ENCODE measurements at regions not wholly inside any gene's neighbourhood (a gene's known extent, or its start where the extent isn't known, plus 50 kb on each side); places are given as distances from the start of the nearest gene placed in this dataset.

DNA sequence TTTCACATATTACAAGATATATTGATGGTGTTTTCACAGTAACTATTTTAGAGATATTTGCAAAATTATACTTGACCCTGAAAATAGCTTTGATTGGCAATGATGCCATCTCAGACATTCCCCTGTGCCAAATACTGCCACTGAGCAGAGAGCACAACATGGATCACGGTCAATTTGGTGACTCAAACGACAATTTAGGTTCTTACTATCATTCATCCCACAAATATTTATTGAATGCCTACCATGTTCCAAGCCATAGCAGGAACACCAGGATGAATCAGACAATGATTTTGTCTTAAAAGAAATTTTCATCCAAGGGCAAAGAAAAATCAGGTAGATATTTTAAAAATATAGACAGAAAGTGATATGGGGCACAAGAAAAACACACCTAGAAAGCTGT, 153.2 kb upstream of the ADO start:
- TF ChIP-seq, protein P1, sequence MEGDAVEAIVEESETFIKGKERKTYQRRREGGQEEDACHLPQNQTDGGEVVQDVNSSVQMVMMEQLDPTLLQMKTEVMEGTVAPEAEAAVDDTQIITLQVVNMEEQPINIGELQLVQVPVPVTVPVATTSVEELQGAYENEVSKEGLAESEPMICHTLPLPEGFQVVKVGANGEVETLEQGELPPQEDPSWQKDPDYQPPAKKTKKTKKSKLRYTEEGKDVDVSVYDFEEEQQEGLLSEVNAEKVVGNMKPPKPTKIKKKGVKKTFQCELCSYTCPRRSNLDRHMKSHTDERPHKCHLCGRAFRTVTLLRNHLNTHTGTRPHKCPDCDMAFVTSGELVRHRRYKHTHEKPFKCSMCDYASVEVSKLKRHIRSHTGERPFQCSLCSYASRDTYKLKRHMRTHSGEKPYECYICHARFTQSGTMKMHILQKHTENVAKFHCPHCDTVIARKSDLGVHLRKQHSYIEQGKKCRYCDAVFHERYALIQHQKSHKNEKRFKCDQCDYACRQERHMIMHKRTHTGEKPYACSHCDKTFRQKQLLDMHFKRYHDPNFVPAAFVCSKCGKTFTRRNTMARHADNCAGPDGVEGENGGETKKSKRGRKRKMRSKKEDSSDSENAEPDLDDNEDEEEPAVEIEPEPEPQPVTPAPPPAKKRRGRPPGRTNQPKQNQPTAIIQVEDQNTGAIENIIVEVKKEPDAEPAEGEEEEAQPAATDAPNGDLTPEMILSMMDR (conservative IDR thresholded peaks at IDR 0.05 in 1 of 2, IDR thresholded peaks at IDR 0.05 in 1 of 2; ENCODE audit: extremely low read depth in 1 of 2, insufficient read depth in 1 of 2, low read depth in 1 of 2, low read length in 2 of 2), result no peak
- no peak for TF ChIP-seq EZH2 (IDR thresholded peaks at IDR 0.05; ENCODE audit: borderline replicate concordance, low read length)
